Body of pancreas (tissue), 4 donors: ENCODE measurements at regions not wholly inside any gene's neighbourhood (a gene's known extent, or its start where the extent isn't known, plus 50 kb on each side); places are given as distances from the start of the nearest gene placed in this dataset.

Source experiments
- POLR2A ChIP-seq, 3 donors: fragments of 450-650 bp; IDR thresholded peaks; one replicate each; pipeline ENCODE4 v1.6.1; 2016; ENCODE audit warnings: antibody characterized with exemption in 3 of 3, mild to moderate bottlenecking in 2 of 3
- TF ChIP-seq, protein P1 (sequence below), 7 experiments: fragments of 450-650 bp in 4 of 7; fragments of 200-600 bp in 3 of 7; sonication (generic) in 3 of 7; IDR thresholded peaks; one replicate each; pipeline ENCODE4 v1.5.1; 2016 to 2019; ENCODE audit warnings: antibody characterized with exemption in 7 of 7

DNA sequence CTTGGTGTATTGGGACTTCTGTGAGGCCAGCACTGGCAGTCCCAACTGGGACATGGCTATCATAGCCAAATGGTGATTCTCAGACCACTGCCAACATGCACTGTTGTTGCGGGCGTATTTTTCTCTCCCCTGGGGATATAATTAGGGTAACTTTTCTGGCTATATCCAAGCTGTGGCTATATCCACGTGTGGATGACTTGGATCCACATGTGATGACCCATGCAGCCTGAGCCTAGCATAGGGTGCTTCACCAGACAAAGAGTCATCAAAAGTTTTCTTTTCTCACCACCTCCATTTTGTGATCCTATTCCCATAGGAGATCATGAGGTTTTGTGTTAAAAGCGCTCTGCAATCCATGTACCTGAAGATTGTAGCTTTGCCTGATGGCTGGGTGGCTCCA is 51.2 kb upstream of the CSF3R start:
- TF ChIP-seq, protein P1, sequence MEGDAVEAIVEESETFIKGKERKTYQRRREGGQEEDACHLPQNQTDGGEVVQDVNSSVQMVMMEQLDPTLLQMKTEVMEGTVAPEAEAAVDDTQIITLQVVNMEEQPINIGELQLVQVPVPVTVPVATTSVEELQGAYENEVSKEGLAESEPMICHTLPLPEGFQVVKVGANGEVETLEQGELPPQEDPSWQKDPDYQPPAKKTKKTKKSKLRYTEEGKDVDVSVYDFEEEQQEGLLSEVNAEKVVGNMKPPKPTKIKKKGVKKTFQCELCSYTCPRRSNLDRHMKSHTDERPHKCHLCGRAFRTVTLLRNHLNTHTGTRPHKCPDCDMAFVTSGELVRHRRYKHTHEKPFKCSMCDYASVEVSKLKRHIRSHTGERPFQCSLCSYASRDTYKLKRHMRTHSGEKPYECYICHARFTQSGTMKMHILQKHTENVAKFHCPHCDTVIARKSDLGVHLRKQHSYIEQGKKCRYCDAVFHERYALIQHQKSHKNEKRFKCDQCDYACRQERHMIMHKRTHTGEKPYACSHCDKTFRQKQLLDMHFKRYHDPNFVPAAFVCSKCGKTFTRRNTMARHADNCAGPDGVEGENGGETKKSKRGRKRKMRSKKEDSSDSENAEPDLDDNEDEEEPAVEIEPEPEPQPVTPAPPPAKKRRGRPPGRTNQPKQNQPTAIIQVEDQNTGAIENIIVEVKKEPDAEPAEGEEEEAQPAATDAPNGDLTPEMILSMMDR (IDR thresholded peaks at IDR 0.05): no peak
- TF ChIP-seq POLR2A (IDR thresholded peaks at IDR 0.05): no peak
